Endothelial cell of umbilical vein (primary cell): ENCODE measurements at regions not wholly inside any gene's neighbourhood (a gene's known extent, or its start where the extent isn't known, plus 50 kb on each side); places are given as distances from the start of the nearest gene placed in this dataset.

Experiments used
- BruUV-seq: library from RNA; stranded (reverse); fragments of 400-500 nt; replicated peaks from 2 replicates; lab custom pipeline; 2021; lab: Mats Ljungman, UMichigan
- CTCF ChIA-PET: fragments of 300-600, 350-600 bp; sonication (Branson Sonifier 250); formaldehyde crosslinking; loops from one replicate; lab custom pipeline; 2021; ENCODE audit warnings: antibody characterized with exemption, inconsistent platforms; lab: Charles Lee
- POLR2A ChIA-PET: fragments of 300-600, 350-600 bp; sonication (Branson Sonifier 250); formaldehyde crosslinking; loops from one replicate; lab custom pipeline; 2021; ENCODE audit warnings: antibody characterized with exemption, inconsistent platforms; lab: Charles Lee
- DNase-seq: peaks from one replicate; pipeline ENCODE4 v3.0.0-alpha.2; 2011; ENCODE audit warnings: low read depth, low spot score
- FAIRE-seq: peaks from 2 replicates; lab custom pipeline; 2011; peaks lifted over from hg19 to GRCh38; lab: Jason Lieb, UNC
- H2AFZ ChIP-seq: 2 replicates; pipeline ENCODE4 v1.6.0; 2012; ENCODE audit warnings: low read depth, low read length, control low read depth, inconsistent platforms
- H3K27ac ChIP-seq: 2 replicates; pipeline ENCODE4 v1.5.1; 2011; ENCODE audit warnings: low read depth, mild to moderate bottlenecking, control low read depth, low read length, moderate library complexity; ENCODE audit not compliant: insufficient read depth
- H3K27me3 ChIP-seq, 2 experiments: 2 replicates each; pipeline versions ENCODE4 v1.6.0 to v1.6.1; 2011; ENCODE audit warnings: low read length in 2 of 2, mixed read lengths in 1 of 2; ENCODE audit not compliant: control insufficient read depth in 2 of 2, insufficient read depth in 2 of 2
- H3K36me3 ChIP-seq, 2 experiments: 2 replicates in 1 of 2; 3 replicates in 1 of 2; pipeline ENCODE4 v1.5.1; 2011; ENCODE audit warnings: low read length in 2 of 2, mild to moderate bottlenecking in 1 of 2, moderate library complexity in 1 of 2; ENCODE audit not compliant: control insufficient read depth in 2 of 2, insufficient read depth in 2 of 2; ENCODE audit errors: extremely low read depth in 1 of 2
- H3K4me1 ChIP-seq: 3 replicates; pipeline ENCODE4 v1.5.1; 2011; ENCODE audit warnings: mild to moderate bottlenecking, low read length; ENCODE audit not compliant: control insufficient read depth, insufficient read depth; ENCODE audit errors: extremely low read depth
- H3K4me2 ChIP-seq: 2 replicates; pipeline ENCODE4 v1.6.1; 2011; ENCODE audit warnings: low read length, control low read depth, mixed read lengths; ENCODE audit not compliant: insufficient read depth
- H3K4me3 ChIP-seq, 3 experiments: fragments of 200-600 bp in 1 of 3; sonication (generic), shearing (Covaris generic) in 1 of 3; replicated peaks in 1 of 3; 2 replicates each; pipeline ENCODE4 v1.5.1; 2011 to 2016; ENCODE audit warnings: control low read depth in 3 of 3, low read length in 3 of 3, mild to moderate bottlenecking in 2 of 3, inconsistent platforms in 1 of 3, low read depth in 1 of 3, moderate library complexity in 1 of 3; ENCODE audit not compliant: insufficient read depth in 1 of 3
- H3K79me2 ChIP-seq: 2 replicates; pipeline ENCODE4 v1.6.0; 2012; ENCODE audit warnings: low read length, inconsistent platforms; ENCODE audit not compliant: control insufficient read depth, insufficient read depth
- H3K9ac ChIP-seq: replicated peaks from 2 replicates; pipeline ENCODE3; 2011; ENCODE audit warnings: low read length, control low read depth; ENCODE audit not compliant: insufficient read depth; ENCODE audit errors: extremely low read depth
- H3K9me1 ChIP-seq: replicated peaks from 3 replicates; pipeline ENCODE4 v1.6.0; 2011; ENCODE audit warnings: mild to moderate bottlenecking, low read length; ENCODE audit not compliant: control insufficient read depth, insufficient read depth; ENCODE audit errors: extremely low read depth
- H3K9me3 ChIP-seq: replicated peaks from 2 replicates; pipeline ENCODE4 v1.5.1; 2012; ENCODE audit warnings: low read length, inconsistent platforms; ENCODE audit not compliant: control insufficient read depth, insufficient read depth
- H4K20me1 ChIP-seq: replicated peaks from 2 replicates; pipeline ENCODE3; 2011; ENCODE audit warnings: mild to moderate bottlenecking, low read length; ENCODE audit not compliant: control insufficient read depth, insufficient read depth; ENCODE audit errors: extremely low read depth
- CTCF ChIP-seq, 2 donors: IDR thresholded peaks; 1 replicate in 1 of 2; 2 replicates in 1 of 2; pipeline ENCODE4 v1.5.1; 2011; ENCODE audit warnings: low read length in 2 of 2, mild to moderate bottlenecking in 2 of 2, moderate library complexity in 2 of 2, control low read depth in 1 of 2, inconsistent platforms in 1 of 2, low read depth in 1 of 2; ENCODE audit not compliant: insufficient read depth in 1 of 2; ENCODE audit errors: extremely low read depth in 1 of 2
- EZH2 ChIP-seq: IDR thresholded peaks from 2 replicates; pipeline ENCODE4 v1.6.1; 2012; ENCODE audit warnings: borderline replicate concordance, low read depth, mild to moderate bottlenecking, moderate library complexity, low read length, inconsistent platforms; ENCODE audit not compliant: severe bottlenecking
- FOS ChIP-seq: IDR thresholded peaks from 2 replicates; pipeline ENCODE4 v1.6.1; 2011; ENCODE audit warnings: mild to moderate bottlenecking, low read length, moderate library complexity, borderline replicate concordance; ENCODE audit not compliant: insufficient read depth
- GATA2 ChIP-seq: IDR thresholded peaks from 2 replicates; pipeline ENCODE4 v1.7.0; 2011; ENCODE audit warnings: low read depth, mild to moderate bottlenecking, moderate library complexity, mixed read lengths, low read length; ENCODE audit not compliant: insufficient read length, insufficient read depth
- JUN ChIP-seq: IDR thresholded peaks from 2 replicates; pipeline ENCODE4 v1.6.1; 2011; ENCODE audit warnings: borderline replicate concordance, low read depth; ENCODE audit not compliant: insufficient read length, insufficient read depth
- MAX ChIP-seq: IDR thresholded peaks from 2 replicates; pipeline ENCODE4 v1.6.1; 2011; ENCODE audit not compliant: insufficient read depth, insufficient read length
- MYC ChIP-seq: IDR thresholded peaks from one replicate; pipeline ENCODE4 v1.6.1; 2011; ENCODE audit warnings: mild to moderate bottlenecking, low read depth, low read length
- POLR2A ChIP-seq: IDR thresholded peaks from 2 replicates; pipeline ENCODE4 v1.6.1; 2012; ENCODE audit warnings: low read depth, mild to moderate bottlenecking, control low read depth, low read length
- POLR2AphosphoS5 ChIP-seq: IDR thresholded peaks from 2 replicates; pipeline ENCODE4 v1.6.1; 2012; ENCODE audit warnings: low read depth, mild to moderate bottlenecking, control low read depth, low read length, moderate library complexity; ENCODE audit not compliant: insufficient read depth
- dilution Hi-C: fragments of 300-500 bp; cut with MboI; formaldehyde crosslinking; loops from one replicate; pipeline ENCODE4 v1.15.0; 2019; ENCODE audit warnings: low sequenced_read_pairs; ENCODE audit not compliant: extremely low pct_ligation_motif_present
- intact Hi-C: fragments of 100-400 bp; cut with micrococcal nuclease; formaldehyde crosslinking; loops from one replicate; pipeline ENCODE4 v1.10.0; 2022

DNA sequence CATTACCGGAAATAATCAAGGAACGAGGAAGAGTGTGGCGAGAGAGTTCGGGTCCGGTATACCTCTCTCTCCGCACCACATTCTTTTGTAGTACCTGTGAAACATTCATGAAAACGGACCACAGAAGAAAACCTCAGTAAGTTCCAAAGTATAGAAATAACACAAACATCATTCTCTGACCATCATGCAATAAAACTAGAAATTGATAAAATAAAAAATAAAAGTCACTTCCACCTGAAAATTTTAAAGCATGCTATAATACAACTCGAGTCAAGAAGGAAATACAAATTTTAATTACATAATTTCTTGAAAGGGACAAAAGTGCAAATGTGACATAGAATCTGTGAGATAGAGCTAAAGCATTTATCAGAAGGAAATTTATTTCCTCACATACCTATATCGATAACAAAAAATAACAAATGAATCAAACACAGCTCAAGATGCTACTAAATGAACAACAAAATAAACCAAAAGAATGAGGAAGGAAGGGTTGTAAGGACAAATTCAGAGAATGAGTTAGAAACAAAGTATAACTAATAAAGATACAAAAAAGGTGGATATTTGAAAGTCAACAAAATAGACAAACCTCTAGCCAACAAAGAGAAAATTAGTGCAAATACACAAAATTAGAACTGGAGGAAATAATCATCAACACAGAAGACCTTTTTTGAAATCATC, 84.2 kb downstream of the TRIM27 start:
- Histone ChIP-seq H4K20me1 (no peaks in the 10 kb centered on the region), H3K4me1 (peaks cover 6% of the 10 kb centered on the region), H2AFZ (no peak overlapping the region), H3K27ac (no peak overlapping the region), H3K27me3 (peaks cover 0 to 8% of the 10 kb centered on the region in 2 experiments), H3K4me3 (peak overlapping the region; percentile 88 to 97 (median 95)), H3K79me2 (no peaks in the 10 kb centered on the region), H3K36me3 (no peaks in the 10 kb centered on the region), H3K4me2 (peak overlapping the region; percentile 89), H3K9ac (peak overlapping the region; percentile 43), H3K9me1 (no peaks in the 10 kb centered on the region), H3K9me3 (no peaks in the 10 kb centered on the region)
- intact Hi-C loops (loop anchor here (1.0 to 5.0 kb wide), 7 partner anchors 23 to 748 kb away; partner anchors contain the start of gene OR2H2), dilution Hi-C loops (no loop called here)
- BruUV-seq = no TSS peak
- POLR2A ChIA-PET = interaction anchor here (2.5 kb wide), 1 partner anchor 56 kb away, joined by 11 read pairs; no protein-coding TSS in a partner anchor
- no peak for DNase-seq
- CTCF ChIA-PET = interaction anchor here (0.7 to 5.2 kb wide), 5 partner anchors 9 to 176 kb away, joined by 3 to 100 read pairs (median 39); no protein-coding TSS in a partner anchor
- TF ChIP-seq CTCF (IDR thresholded peaks at IDR 0.05; ENCODE audit: extremely low read depth in 1 of 2, insufficient read depth in 1 of 2, low read depth in 1 of 2, low read length in 2 of 2) (no peak), POLR2A (no peak), JUN (no peak), POLR2AphosphoS5 (no peak), EZH2 (no peak), GATA2 (no peak), MAX (no peak), MYC (no peak), FOS (no peak)
- no peak for FAIRE-seq
